ENCODE measurements at regions not wholly inside any gene's neighbourhood (a gene's known extent, or its start where the extent isn't known, plus 50 kb on each side); places are given as distances from the start of the nearest gene placed in this dataset.

DNA sequence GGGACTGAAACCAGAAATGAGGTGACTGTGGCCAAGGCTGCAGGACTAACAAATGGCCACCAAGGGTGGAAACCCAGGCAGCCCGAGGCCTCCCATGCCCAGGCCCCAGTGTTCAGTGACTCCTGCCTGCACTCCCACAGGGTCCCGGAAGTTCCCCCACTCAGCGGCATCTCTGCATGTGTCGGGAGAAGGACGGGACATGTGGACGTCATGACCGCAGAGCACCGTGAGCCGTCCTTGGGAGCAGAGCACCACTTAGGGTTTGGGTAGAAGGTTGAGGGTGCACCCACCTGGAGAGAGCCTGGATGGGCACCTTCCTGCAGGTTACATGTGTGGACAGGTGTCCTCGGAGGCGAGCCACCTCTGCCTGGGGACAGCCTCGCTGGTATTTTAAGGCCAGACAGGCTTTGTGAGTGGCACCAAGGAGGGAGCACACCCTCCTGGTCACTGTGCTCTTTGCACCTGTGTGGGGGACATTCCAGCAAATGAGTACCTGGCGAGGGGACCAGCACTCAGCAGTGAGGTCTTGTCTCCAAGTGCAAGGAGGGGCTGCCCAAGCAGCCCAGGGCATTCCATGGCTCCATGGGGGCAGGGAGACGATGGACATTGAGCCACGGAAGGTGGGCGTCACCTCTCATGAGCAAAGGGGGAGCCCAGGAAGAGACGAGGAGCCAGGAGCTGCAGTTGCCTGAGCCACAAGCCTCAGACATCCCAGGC is 95.3 kb upstream of the TCERG1L start:
- Histone ChIP-seq H3K9me3 (replicated peaks; ENCODE audit: insufficient read depth, low read length) (no peaks in the 10 kb centered on the region), H4K20me1 (ENCODE audit: insufficient read depth, low read length) (no peaks in the 10 kb centered on the region), H3K9me2 (replicated peaks; ENCODE audit: insufficient read depth, low read length) (no peaks in the 10 kb centered on the region), H3K4me1 (ENCODE audit: low read length) (no peaks in the 10 kb centered on the region), H3K36me3 (replicated peaks; ENCODE audit: insufficient read depth, low read length) (no peaks in the 10 kb centered on the region), H3F3A (ENCODE audit: insufficient read depth, low read length) (no peaks in the 10 kb centered on the region), H3K9ac (ENCODE audit: low read length) (no peak overlapping the region), H3K4me3 (ENCODE audit: low read length) (no peak overlapping the region), H3K27ac (ENCODE audit: low read length) (no peak overlapping the region), H3K79me2 (ENCODE audit: low read length) (no peaks in the 10 kb centered on the region), H3K4me2 (ENCODE audit: low read depth, low read length) (no peak overlapping the region), H2AFZ (ENCODE audit: low read length) (no peak overlapping the region), H3K27me3 (replicated peaks; ENCODE audit: insufficient read depth, low read length) (no peaks in the 10 kb centered on the region)
- TF ChIP-seq EZH2 (optimal IDR thresholded peaks at IDR 0.05; ENCODE audit: low read depth, low read length) (no peak), EZH2phosphoT487 (IDR thresholded peaks at IDR 0.05; ENCODE audit: low read length) (no peak)
- TF ChIP-seq, protein P1, sequence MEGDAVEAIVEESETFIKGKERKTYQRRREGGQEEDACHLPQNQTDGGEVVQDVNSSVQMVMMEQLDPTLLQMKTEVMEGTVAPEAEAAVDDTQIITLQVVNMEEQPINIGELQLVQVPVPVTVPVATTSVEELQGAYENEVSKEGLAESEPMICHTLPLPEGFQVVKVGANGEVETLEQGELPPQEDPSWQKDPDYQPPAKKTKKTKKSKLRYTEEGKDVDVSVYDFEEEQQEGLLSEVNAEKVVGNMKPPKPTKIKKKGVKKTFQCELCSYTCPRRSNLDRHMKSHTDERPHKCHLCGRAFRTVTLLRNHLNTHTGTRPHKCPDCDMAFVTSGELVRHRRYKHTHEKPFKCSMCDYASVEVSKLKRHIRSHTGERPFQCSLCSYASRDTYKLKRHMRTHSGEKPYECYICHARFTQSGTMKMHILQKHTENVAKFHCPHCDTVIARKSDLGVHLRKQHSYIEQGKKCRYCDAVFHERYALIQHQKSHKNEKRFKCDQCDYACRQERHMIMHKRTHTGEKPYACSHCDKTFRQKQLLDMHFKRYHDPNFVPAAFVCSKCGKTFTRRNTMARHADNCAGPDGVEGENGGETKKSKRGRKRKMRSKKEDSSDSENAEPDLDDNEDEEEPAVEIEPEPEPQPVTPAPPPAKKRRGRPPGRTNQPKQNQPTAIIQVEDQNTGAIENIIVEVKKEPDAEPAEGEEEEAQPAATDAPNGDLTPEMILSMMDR (IDR thresholded peaks at IDR 0.05; ENCODE audit: low read length), result no peak
- no peak for DNase-seq

DNA sequence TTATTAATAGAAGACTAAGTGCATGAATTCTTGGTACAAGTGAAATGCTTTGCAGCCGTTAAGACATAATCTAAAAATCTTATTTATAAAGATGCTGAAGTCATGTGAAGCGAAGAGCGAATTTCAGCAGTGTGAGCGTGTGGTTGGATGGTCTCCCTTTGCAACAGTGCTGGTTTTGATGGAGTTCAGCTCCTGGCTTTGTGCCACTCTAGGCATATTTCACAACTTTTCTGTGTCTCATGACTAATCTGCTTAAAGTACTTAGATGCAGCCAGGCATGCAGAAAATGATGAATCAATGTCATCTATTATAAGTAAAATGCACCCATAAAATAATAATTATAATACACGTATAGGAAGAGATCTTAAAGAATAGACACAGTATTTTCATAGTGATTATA is 107.2 kb upstream of the TCERG1L start:
- no peak for TF ChIP-seq EZH2 (optimal IDR thresholded peaks at IDR 0.05; ENCODE audit: low read depth, low read length)
- TF ChIP-seq EZH2phosphoT487 (IDR thresholded peaks at IDR 0.05; ENCODE audit: low read length), result no peak
- TF ChIP-seq, protein P1 (IDR thresholded peaks at IDR 0.05; ENCODE audit: low read length), result no peak
- Histone ChIP-seq H3K27ac (ENCODE audit: low read length) (no peak overlapping the region), H3F3A (ENCODE audit: insufficient read depth, low read length) (no peaks in the 10 kb centered on the region), H2AFZ (ENCODE audit: low read length) (no peak overlapping the region), H3K4me2 (ENCODE audit: low read depth, low read length) (no peak overlapping the region), H3K79me2 (ENCODE audit: low read length) (no peaks in the 10 kb centered on the region), H3K27me3 (replicated peaks; ENCODE audit: insufficient read depth, low read length) (0 out of 2 replicates have a peak, but pooled peaks cover 5% of the 10 kb centered on the region), H3K4me3 (ENCODE audit: low read length) (no peak overlapping the region), H3K9me2 (replicated peaks; ENCODE audit: insufficient read depth, low read length) (no peaks in the 10 kb centered on the region), H3K4me1 (ENCODE audit: low read length) (no peaks in the 10 kb centered on the region), H3K9me3 (replicated peaks; ENCODE audit: insufficient read depth, low read length) (no peaks in the 10 kb centered on the region), H3K9ac (ENCODE audit: low read length) (no peak overlapping the region), H4K20me1 (ENCODE audit: insufficient read depth, low read length) (no peaks in the 10 kb centered on the region), H3K36me3 (replicated peaks; ENCODE audit: insufficient read depth, low read length) (no peaks in the 10 kb centered on the region)
- no peak for DNase-seq

DNA sequence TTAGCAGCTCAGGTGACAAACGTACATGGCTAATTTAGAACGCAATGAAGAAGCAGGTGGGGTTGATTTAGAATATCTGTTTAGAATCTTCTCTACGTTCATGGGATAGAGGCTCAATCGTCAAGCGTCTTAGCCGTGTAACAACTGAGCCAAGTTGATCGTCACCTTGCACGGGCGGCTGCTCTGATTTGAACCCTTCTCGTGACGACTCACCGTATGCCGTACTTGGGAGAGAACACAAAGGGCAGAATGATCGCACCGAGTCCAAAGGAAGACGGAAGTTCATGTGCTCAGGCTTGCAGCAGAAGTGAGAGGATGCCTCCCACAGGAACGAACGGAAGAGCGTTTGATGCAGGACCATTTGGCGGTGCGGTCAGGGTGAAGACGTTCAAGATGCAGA is 108.3 kb upstream of the TCERG1L start:
- Histone ChIP-seq H3K27me3 (replicated peaks; ENCODE audit: insufficient read depth, low read length) (0 out of 2 replicates have a peak, but pooled peaks cover 7% of the 10 kb centered on the region), H4K20me1 (ENCODE audit: insufficient read depth, low read length) (no peaks in the 10 kb centered on the region), H3K4me2 (ENCODE audit: low read depth, low read length) (no peak overlapping the region), H3K9me3 (replicated peaks; ENCODE audit: insufficient read depth, low read length) (no peaks in the 10 kb centered on the region), H3F3A (ENCODE audit: insufficient read depth, low read length) (no peaks in the 10 kb centered on the region), H3K4me1 (ENCODE audit: low read length) (no peaks in the 10 kb centered on the region), H3K27ac (ENCODE audit: low read length) (no peak overlapping the region), H2AFZ (ENCODE audit: low read length) (no peak overlapping the region), H3K9ac (ENCODE audit: low read length) (no peak overlapping the region), H3K4me3 (ENCODE audit: low read length) (no peak overlapping the region), H3K9me2 (replicated peaks; ENCODE audit: insufficient read depth, low read length) (no peaks in the 10 kb centered on the region), H3K36me3 (replicated peaks; ENCODE audit: insufficient read depth, low read length) (no peaks in the 10 kb centered on the region), H3K79me2 (ENCODE audit: low read length) (no peaks in the 10 kb centered on the region)
- no peak for TF ChIP-seq EZH2 (optimal IDR thresholded peaks at IDR 0.05; ENCODE audit: low read depth, low read length)
- TF ChIP-seq EZH2phosphoT487 (IDR thresholded peaks at IDR 0.05; ENCODE audit: low read length), result no peak
- TF ChIP-seq, protein P1 (IDR thresholded peaks at IDR 0.05; ENCODE audit: low read length), result no peak
- DNase-seq, result no peak

Data from MM.1S (cell line).